ENCODE measurements at regions not wholly inside any gene's neighbourhood (a gene's known extent, or its start where the extent isn't known, plus 50 kb on each side); places are given as distances from the start of the nearest gene placed in this dataset.

GRCh38 chr2:121061633-121062032 is 223.4 kb downstream of the TFCP2L1 start:
- TF ChIP-seq, protein P1, sequence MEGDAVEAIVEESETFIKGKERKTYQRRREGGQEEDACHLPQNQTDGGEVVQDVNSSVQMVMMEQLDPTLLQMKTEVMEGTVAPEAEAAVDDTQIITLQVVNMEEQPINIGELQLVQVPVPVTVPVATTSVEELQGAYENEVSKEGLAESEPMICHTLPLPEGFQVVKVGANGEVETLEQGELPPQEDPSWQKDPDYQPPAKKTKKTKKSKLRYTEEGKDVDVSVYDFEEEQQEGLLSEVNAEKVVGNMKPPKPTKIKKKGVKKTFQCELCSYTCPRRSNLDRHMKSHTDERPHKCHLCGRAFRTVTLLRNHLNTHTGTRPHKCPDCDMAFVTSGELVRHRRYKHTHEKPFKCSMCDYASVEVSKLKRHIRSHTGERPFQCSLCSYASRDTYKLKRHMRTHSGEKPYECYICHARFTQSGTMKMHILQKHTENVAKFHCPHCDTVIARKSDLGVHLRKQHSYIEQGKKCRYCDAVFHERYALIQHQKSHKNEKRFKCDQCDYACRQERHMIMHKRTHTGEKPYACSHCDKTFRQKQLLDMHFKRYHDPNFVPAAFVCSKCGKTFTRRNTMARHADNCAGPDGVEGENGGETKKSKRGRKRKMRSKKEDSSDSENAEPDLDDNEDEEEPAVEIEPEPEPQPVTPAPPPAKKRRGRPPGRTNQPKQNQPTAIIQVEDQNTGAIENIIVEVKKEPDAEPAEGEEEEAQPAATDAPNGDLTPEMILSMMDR (conservative IDR thresholded peaks at IDR 0.05), result no peak
- TF ChIP-seq ZFX (IDR thresholded peaks at IDR 0.05), result no peak

Data from C4-2B (cell line).